Neural crest cell (in vitro differentiated cells): ENCODE measurements at regions not wholly inside any gene's neighbourhood (a gene's known extent, or its start where the extent isn't known, plus 50 kb on each side); places are given as distances from the start of the nearest gene placed in this dataset.

Source experiments
- DNase-seq: peaks from one replicate; pipeline ENCODE4 v3.0.0; 2021; ENCODE audit warnings: low read depth, mixed read lengths, low spot score
- H3K27ac Mint-ChIP-seq: one replicate; pipeline ENCODE4 v1.8.0; 2021; ENCODE audit warnings: mild to moderate bottlenecking, mixed read lengths; ENCODE audit not compliant: unreplicated experiment
- H3K27me3 Mint-ChIP-seq: 2 replicates; pipeline ENCODE4 v1.8.0; 2021; ENCODE audit warnings: low read depth, mild to moderate bottlenecking, mixed read lengths
- H3K36me3 Mint-ChIP-seq: 2 replicates; pipeline ENCODE4 v1.8.0; 2021; ENCODE audit warnings: low read depth, mild to moderate bottlenecking, mixed read lengths
- H3K4me1 Mint-ChIP-seq: 2 replicates; pipeline ENCODE4 v1.8.0; 2021; ENCODE audit warnings: mixed read lengths
- H3K4me3 Mint-ChIP-seq: one replicate; pipeline ENCODE4 v1.8.0; 2021; ENCODE audit warnings: mild to moderate bottlenecking, mixed read lengths
- H3K9me3 Mint-ChIP-seq: 2 replicates; pipeline ENCODE4 v1.8.0; 2021; ENCODE audit warnings: mixed read lengths
- TF ChIP-seq, protein P1 (sequence below): fragments of 200-600 bp; sonication (generic); conservative IDR thresholded peaks from 2 replicates; pipeline ENCODE4 v1.5.0; 2021; ENCODE audit warnings: antibody characterized with exemption, mild to moderate bottlenecking

DNA sequence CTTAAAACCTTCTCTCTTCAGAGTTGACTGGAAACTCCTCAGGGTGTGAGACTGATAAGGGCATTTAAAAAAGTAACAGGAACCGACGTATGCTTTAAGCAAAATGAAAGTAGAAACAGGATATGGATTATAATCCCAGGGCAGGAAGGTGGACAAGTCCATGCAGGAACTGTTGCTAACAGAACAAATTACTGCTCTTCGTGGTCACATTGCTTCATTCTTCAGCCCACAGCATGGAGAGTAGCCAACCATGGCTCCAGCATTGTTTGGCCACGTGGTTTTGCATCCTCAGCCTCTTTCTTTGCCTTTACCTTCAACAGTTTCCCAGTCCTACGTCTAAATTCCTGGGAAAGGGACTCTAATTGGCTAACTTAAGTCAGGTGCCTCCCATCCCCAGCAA lies 563.1 kb upstream of the ISX start:
- Mint-ChIP-seq H3K27ac (no peak overlapping the region), H3K9me3 (peaks cover 8% of the 10 kb centered on the region), H3K4me1 (no peaks in the 10 kb centered on the region)

DNA sequence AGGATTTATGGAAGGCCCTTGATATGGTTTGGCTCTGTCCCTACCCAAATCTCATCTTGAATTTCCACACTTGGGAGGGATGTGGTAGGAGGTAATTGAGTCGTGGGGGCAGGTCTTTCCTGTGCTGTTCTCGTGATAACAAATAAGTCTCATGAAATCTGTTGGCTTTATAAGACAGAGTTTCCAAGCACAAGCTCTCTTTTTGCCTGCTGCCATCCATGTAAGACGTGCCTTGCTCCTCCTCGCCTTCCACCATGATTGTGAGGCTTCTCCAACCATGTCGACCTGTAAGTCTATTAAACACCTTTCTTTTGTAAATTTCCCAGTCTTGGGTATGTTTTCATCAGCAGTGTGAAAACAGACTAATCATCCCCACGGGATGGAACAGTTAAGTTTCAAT lies 557.2 kb upstream of the ISX start:
- peaks cover 4% of the 10 kb centered on the region for H3K9me3 Mint-ChIP-seq
- no peaks in the 10 kb centered on the region for H3K36me3 Mint-ChIP-seq
- peaks cover 27% of the 10 kb centered on the region for H3K27me3 Mint-ChIP-seq
- no peak overlapping the region for H3K27ac Mint-ChIP-seq
- H3K4me1 Mint-ChIP-seq: no peaks in the 10 kb centered on the region
- no peak for DNase-seq
- H3K4me3 Mint-ChIP-seq: no peak overlapping the region
- TF ChIP-seq, protein P1, sequence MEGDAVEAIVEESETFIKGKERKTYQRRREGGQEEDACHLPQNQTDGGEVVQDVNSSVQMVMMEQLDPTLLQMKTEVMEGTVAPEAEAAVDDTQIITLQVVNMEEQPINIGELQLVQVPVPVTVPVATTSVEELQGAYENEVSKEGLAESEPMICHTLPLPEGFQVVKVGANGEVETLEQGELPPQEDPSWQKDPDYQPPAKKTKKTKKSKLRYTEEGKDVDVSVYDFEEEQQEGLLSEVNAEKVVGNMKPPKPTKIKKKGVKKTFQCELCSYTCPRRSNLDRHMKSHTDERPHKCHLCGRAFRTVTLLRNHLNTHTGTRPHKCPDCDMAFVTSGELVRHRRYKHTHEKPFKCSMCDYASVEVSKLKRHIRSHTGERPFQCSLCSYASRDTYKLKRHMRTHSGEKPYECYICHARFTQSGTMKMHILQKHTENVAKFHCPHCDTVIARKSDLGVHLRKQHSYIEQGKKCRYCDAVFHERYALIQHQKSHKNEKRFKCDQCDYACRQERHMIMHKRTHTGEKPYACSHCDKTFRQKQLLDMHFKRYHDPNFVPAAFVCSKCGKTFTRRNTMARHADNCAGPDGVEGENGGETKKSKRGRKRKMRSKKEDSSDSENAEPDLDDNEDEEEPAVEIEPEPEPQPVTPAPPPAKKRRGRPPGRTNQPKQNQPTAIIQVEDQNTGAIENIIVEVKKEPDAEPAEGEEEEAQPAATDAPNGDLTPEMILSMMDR: no peak

More for the DNA sequence above, 563.1 kb upstream of the ISX start:
- Mint-ChIP-seq H3K4me3 (no peak overlapping the region), H3K27me3 (peaks cover 2% of the 10 kb centered on the region), H3K36me3 (no peaks in the 10 kb centered on the region)
- no peak for DNase-seq
- TF ChIP-seq, protein P1: no peak

DNA sequence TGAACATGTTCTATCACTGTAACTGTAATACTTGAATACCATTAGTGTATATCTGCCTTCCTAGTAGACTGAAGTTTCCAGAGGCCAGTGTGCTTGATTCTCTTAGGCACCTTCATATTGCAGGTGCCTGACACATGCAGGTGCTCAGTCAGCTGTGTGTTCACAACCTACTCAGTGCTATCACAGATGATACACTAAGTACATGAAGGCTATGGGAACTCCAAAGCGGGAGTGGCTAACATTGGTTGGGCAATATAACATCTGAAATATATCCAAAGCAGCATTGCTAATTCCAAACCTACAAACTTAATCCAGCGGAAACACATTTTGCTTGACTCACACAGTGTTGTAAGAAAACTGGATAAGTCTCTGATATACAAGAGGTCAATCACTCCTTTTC lies 539.3 kb upstream of the ISX start:
- Mint-ChIP-seq H3K9me3 (no peaks in the 10 kb centered on the region), H3K27me3 (peaks cover 8% of the 10 kb centered on the region), H3K4me1 (no peaks in the 10 kb centered on the region), H3K36me3 (no peaks in the 10 kb centered on the region), H3K4me3 (no peak overlapping the region), H3K27ac (no peak overlapping the region)
- TF ChIP-seq, protein P1: no peak
- DNase-seq: no peak

DNA sequence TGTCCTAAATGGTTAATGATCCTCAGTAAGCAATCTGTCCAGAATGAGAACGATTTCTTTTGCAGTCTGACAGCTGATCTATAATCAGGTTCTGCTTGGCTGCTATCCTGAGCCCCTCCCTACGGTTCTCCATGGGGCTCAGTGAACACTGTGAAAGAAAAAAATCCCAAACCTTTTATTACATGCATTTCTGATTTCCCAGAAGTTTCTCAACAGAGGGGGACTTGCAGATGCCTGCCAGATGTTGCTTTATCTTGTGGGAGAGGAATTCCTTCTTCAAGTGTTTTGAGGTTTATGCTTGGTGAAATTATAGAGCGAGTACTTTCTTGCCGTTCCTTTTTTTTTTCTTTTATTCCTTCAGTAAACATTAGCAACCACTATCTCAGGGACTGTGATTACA lies 531.9 kb upstream of the ISX start:
- Mint-ChIP-seq H3K4me3 (no peak overlapping the region), H3K36me3 (no peaks in the 10 kb centered on the region), H3K4me1 (no peaks in the 10 kb centered on the region), H3K27me3 (peaks cover 5% of the 10 kb centered on the region), H3K9me3 (no peaks in the 10 kb centered on the region), H3K27ac (no peak overlapping the region)
- no peak for DNase-seq
- TF ChIP-seq, protein P1: no peak

DNA sequence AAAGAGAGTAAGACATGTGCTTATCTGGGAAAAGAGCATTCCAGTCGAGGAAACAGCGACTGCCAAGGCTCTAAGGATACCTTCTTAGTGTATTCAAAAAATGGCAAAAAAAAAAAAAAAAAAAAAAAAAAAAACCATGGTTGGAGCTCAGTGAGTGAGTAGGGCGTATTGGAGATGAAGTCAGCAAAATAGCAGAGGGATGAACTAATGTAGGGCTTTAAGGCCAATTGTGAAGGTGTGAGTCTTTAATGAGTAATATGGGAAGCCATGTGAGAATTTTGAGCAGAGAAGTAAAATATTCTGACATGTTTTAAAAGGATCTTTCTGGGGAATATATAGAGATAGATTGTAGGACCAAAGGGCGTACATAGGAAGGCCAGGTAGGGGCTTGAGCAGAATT lies 498.6 kb upstream of the ISX start:
- no peaks in the 10 kb centered on the region for H3K36me3 Mint-ChIP-seq
- H3K27me3 Mint-ChIP-seq: peaks cover 34% of the 10 kb centered on the region
- no peak overlapping the region for H3K4me3 Mint-ChIP-seq
- DNase-seq: no peak
- no peaks in the 10 kb centered on the region for H3K4me1 Mint-ChIP-seq
- no peak overlapping the region for H3K27ac Mint-ChIP-seq
- no peaks in the 10 kb centered on the region for H3K9me3 Mint-ChIP-seq
- TF ChIP-seq, protein P1: no peak

DNA sequence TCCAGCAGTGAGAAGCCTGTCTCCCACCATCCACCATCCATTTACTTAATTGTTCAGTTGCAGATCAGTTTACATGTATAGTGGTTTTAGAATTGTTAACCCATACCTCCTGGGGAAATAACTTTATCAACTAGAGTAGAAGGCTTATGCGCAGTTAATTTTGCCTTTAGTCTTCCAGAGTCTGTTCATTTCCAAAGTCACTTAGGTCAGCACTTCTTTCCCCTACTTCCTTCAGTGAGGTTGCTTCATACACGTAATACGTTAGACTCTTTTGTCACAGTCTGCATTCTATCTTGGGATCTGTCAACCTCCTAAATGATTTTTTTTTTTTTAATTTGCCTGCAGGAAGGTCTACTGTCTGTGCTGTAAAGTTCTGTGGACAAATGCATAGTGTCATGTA lies 495.6 kb upstream of the ISX start:
- no peak overlapping the region for H3K4me3 Mint-ChIP-seq
- H3K9me3 Mint-ChIP-seq: peaks cover 5% of the 10 kb centered on the region
- no peaks in the 10 kb centered on the region for H3K36me3 Mint-ChIP-seq
- peaks cover 29% of the 10 kb centered on the region for H3K27me3 Mint-ChIP-seq
- TF ChIP-seq, protein P1: no peak
- DNase-seq: no peak
- no peak overlapping the region for H3K27ac Mint-ChIP-seq
- H3K4me1 Mint-ChIP-seq: no peaks in the 10 kb centered on the region
